Natural killer cell (primary cell): ENCODE measurements at regions not wholly inside any gene's neighbourhood (a gene's known extent, or its start where the extent isn't known, plus 50 kb on each side); places are given as distances from the start of the nearest gene placed in this dataset.
"Not testable (repeated sequence)": the region's sequence is repeated elsewhere in the genome, so short reads cannot be mapped to it uniquely, and the experiment has no call there.

Source experiments
- ATAC-seq, 3 donors: fragments of 150-1000 bp in 2 of 3; fragments of 200-7000 bp in 1 of 3; cut with Tn5 transposase; 1 replicate in 1 of 3; 2 replicates in 2 of 3; pipeline ENCODE4 v1.10.0; 2021; ENCODE audit warnings: mild to moderate bottlenecking in 2 of 3, moderate library complexity in 2 of 3
- DNase-seq, 2 donors: peaks; one replicate each; pipeline versions ENCODE4 v3.0.0 to v3.0.0-alpha.2; 2013 to 2021; ENCODE audit warnings: mixed read lengths in 1 of 2
- H3K27ac ChIP-seq: one replicate; pipeline ENCODE4 v1.5.1; 2013; ENCODE audit warnings: mild to moderate bottlenecking, low read length
- H3K27me3 ChIP-seq: one replicate; pipeline ENCODE4 v1.6.1; 2013; ENCODE audit warnings: low read length; ENCODE audit not compliant: control insufficient read depth, insufficient read depth
- H3K36me3 ChIP-seq: one replicate; pipeline ENCODE4 v1.6.1; 2013; ENCODE audit warnings: low read length; ENCODE audit not compliant: control insufficient read depth, insufficient read depth
- H3K4me1 ChIP-seq: one replicate; pipeline ENCODE4 v1.6.1; 2013; ENCODE audit warnings: low read length; ENCODE audit not compliant: control insufficient read depth, insufficient read depth
- H3K4me3 ChIP-seq: one replicate; pipeline ENCODE4 v1.5.1; 2013; ENCODE audit warnings: low read length
- H3K9me3 ChIP-seq: one replicate; pipeline ENCODE4 v1.6.1; 2013; ENCODE audit warnings: low read length; ENCODE audit not compliant: control insufficient read depth, insufficient read depth
- H3K27ac Mint-ChIP-seq, 2 donors: one replicate each; pipeline ENCODE4 v1.8.0; 2022; ENCODE audit warnings: mild to moderate bottlenecking in 2 of 2, mixed read lengths in 2 of 2, moderate library complexity in 1 of 2
- H3K27me3 Mint-ChIP-seq, 2 donors: one replicate each; pipeline ENCODE4 v1.8.0; 2022; ENCODE audit warnings: low read depth in 2 of 2, mixed read lengths in 2 of 2
- H3K36me3 Mint-ChIP-seq: one replicate; pipeline ENCODE4 v1.8.0; 2022; ENCODE audit warnings: mixed read lengths
- H3K4me1 Mint-ChIP-seq, 2 donors: one replicate each; pipeline ENCODE4 v1.8.0; 2022; ENCODE audit warnings: mixed read lengths in 2 of 2
- H3K4me3 Mint-ChIP-seq: one replicate; pipeline ENCODE4 v1.8.0; 2022; ENCODE audit warnings: mild to moderate bottlenecking, moderate library complexity, mixed read lengths
- H3K9me3 Mint-ChIP-seq, 2 donors: one replicate each; pipeline ENCODE4 v1.8.0; 2022; ENCODE audit warnings: mixed read lengths in 2 of 2
- CTCF ChIP-seq: fragments of 200-600 bp; IDR thresholded peaks from one replicate; pipeline ENCODE4 v1.8.0; 2022; ENCODE audit warnings: antibody characterized with exemption
- WGBS: methylation state at CpG from one replicate; pipeline ENCODE4 v1.1.7; 2013; ENCODE audit warnings: missing lambda C conversion rate; ENCODE audit not compliant: insufficient coverage; 5-methylcytosine and 5-hydroxymethylcytosine counted together
- intact Hi-C: fragments of 100-400 bp; cut with micrococcal nuclease; formaldehyde crosslinking; loops from one replicate; pipeline ENCODE4 v1.14.2; 2022

DNA sequence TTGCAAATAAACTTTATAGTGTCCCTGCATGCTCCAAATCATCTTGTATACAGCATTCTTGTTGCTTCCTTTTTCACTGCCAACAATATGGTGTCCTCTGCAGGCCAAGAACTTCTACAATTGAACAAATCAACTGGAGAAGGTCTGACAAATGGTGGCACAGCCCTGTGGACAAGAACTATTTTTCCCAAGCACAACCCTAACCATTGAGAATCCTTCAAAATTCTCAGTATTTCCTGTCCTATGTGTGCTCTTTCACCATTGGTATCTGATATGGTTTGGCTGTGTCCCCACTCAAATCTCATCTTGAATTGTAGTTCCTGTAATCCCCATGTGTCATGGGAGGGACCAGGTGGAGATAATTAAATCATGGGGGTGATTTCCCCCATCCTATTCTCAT is 865.1 kb upstream of the ACVR2A start:
- Mint-ChIP-seq H3K27me3 (no peaks in the 10 kb centered on the region), H3K36me3 (no peaks in the 10 kb centered on the region), H3K4me1 (no peaks in the 10 kb centered on the region), H3K4me3 (no peak overlapping the region), H3K27ac (no peak overlapping the region), H3K9me3 (peaks cover 2 to 8% of the 10 kb centered on the region in 2 donors)
- intact Hi-C loops: no loop called here
- Histone ChIP-seq H3K36me3 (no peaks in the 10 kb centered on the region), H3K27ac (no peak overlapping the region), H3K9me3 (no peaks in the 10 kb centered on the region), H3K4me1 (no peaks in the 10 kb centered on the region), H3K4me3 (no peak overlapping the region), H3K27me3 (no peaks in the 10 kb centered on the region)
- DNase-seq (no peak), ATAC-seq (no peak)
- no peak for TF ChIP-seq CTCF

- H3K27me3 Mint-ChIP-seq: no peaks in the 10 kb centered on the region
- Histone ChIP-seq H3K27me3 (no peaks in the 10 kb centered on the region), H3K27ac (no peak overlapping the region), H3K4me1 (no peaks in the 10 kb centered on the region), H3K36me3 (no peaks in the 10 kb centered on the region), H3K4me3 (no peak overlapping the region), H3K9me3 (no peaks in the 10 kb centered on the region)
- no peak overlapping the region for H3K27ac Mint-ChIP-seq
- intact Hi-C loops: no loop called here
- H3K4me3 Mint-ChIP-seq: no peak overlapping the region
- TF ChIP-seq CTCF: no peak
- WGBS: 94% methylated on average over 5 of the region's 5 CpGs
- no peak for DNase-seq
- no peak for ATAC-seq
- H3K36me3 Mint-ChIP-seq: no peaks in the 10 kb centered on the region
- no peaks in the 10 kb centered on the region for H3K4me1 Mint-ChIP-seq
- H3K9me3 Mint-ChIP-seq: peaks cover 2 to 8% of the 10 kb centered on the region in 2 donors
Measured at GRCh38 chr2:146978577-146979555, 866.0 kb upstream of the ACVR2A start.

- H3K4me3 Mint-ChIP-seq, H3K4me3 ChIP-seq, H3K36me3 Mint-ChIP-seq, H3K9me3 ChIP-seq, H3K27ac Mint-ChIP-seq, H3K4me1 ChIP-seq, H3K4me1 Mint-ChIP-seq, H3K27me3 Mint-ChIP-seq, H3K27me3 ChIP-seq, ATAC-seq, intact Hi-C loops, H3K27ac ChIP-seq, H3K36me3 ChIP-seq, DNase-seq: not testable (repeated sequence)
- WGBS: 80% methylated on average over 4 of the region's 4 CpGs
- peaks cover 8 to 17% of the 10 kb centered on the region in 2 donors for H3K9me3 Mint-ChIP-seq
Measured at GRCh38 chr2:146970981-146971380, 873.8 kb upstream of the ACVR2A start.

DNA sequence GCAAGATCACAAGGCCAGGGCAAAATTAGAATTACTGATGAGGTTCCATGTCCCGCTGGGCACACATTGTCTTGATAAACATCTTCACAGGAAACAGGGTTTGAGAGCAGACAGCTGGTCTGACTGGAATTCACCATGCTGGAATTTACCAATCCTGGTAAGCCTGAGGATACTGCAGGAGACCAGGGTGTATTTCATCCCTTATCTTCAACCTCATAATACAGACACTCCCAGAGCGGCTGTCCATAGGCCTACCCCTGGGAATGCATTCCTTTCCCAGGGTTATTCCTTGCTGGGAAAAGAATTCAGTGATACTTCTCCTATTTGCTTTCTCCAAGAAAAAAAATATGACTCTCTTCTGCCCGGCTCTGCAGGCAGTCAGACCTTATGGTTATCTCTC is 875.1 kb upstream of the ACVR2A start:
- H3K27me3 Mint-ChIP-seq, H3K4me1 ChIP-seq, DNase-seq, H3K27ac ChIP-seq, H3K9me3 ChIP-seq, H3K27ac Mint-ChIP-seq, H3K36me3 Mint-ChIP-seq, H3K27me3 ChIP-seq, H3K4me3 Mint-ChIP-seq, intact Hi-C loops, ATAC-seq, H3K36me3 ChIP-seq, H3K4me1 Mint-ChIP-seq, H3K4me3 ChIP-seq: not testable (repeated sequence)
- peaks cover 5 to 15% of the 10 kb centered on the region in 2 donors for H3K9me3 Mint-ChIP-seq
- WGBS: 93% methylated on average over 3 of the region's 3 CpGs
